ENCODE measurements at regions not wholly inside any gene's neighbourhood (a gene's known extent, or its start where the extent isn't known, plus 50 kb on each side); places are given as distances from the start of the nearest gene placed in this dataset.

- TF ChIP-seq CTCF (IDR thresholded peaks at IDR 0.05; ENCODE audit: low read length) (no peak), EZH2 (IDR thresholded peaks at IDR 0.05; ENCODE audit: borderline replicate concordance, low read length) (no peak)
- no peak overlapping the region for H3K9ac ChIP-seq (ENCODE audit: low read length)
- no peaks in the 10 kb centered on the region for H3F3A ChIP-seq (ENCODE audit: insufficient read depth, low read length)
- H3K27me3 ChIP-seq (ENCODE audit: insufficient read depth, low read length) = no peaks in the 10 kb centered on the region
- H3K4me2 ChIP-seq (ENCODE audit: low read length) = no peak overlapping the region
- H3K9me2 ChIP-seq (ENCODE audit: low read depth, low read length) = no peaks in the 10 kb centered on the region
- H3K79me2 ChIP-seq (ENCODE audit: insufficient read depth, low read length) = no peaks in the 10 kb centered on the region
- no peaks in the 10 kb centered on the region for H3K4me1 ChIP-seq (ENCODE audit: insufficient read depth, low read length, severe bottlenecking)
- no peaks in the 10 kb centered on the region for H4K20me1 ChIP-seq (ENCODE audit: insufficient read depth, low read length)
- H3K9me3 ChIP-seq (ENCODE audit: low read length) = no peaks in the 10 kb centered on the region
- H3K4me3 ChIP-seq (ENCODE audit: low read depth, low read length, poor library complexity, severe bottlenecking) = no peak overlapping the region
- H3K36me3 ChIP-seq (ENCODE audit: insufficient read depth, low read length) = no peaks in the 10 kb centered on the region
- H2AFZ ChIP-seq (ENCODE audit: low read length) = no peak overlapping the region
- no peak overlapping the region for H3K27ac ChIP-seq (ENCODE audit: low read depth, low read length, poor library complexity, severe bottlenecking)
Measured at GRCh38 chrX:113422323-113422722, 581.7 kb upstream of the AMOT start.

DNA sequence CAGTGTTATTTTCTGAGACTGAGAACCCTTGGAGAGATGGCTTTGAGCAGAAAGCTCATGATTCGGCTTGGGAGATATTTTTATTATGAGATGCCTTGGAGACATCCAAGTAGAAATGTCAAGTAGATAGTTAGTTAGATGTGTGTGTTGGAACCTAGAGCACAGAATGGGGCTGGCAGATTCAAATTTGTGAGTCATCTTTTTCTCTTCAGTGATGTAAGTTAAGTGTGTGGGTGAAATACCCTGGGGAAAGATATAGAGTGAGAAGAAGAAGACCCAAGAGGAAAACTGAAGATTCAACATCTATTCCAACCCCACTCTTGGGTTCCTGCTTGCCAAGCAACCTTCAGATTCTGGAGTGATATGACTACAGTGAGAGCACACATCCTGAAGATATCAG, 580.8 kb upstream of the AMOT start:
- Histone ChIP-seq H3K9ac (ENCODE audit: low read length) (no peak overlapping the region), H3F3A (ENCODE audit: insufficient read depth, low read length) (no peaks in the 10 kb centered on the region), H3K36me3 (ENCODE audit: insufficient read depth, low read length) (no peaks in the 10 kb centered on the region), H3K4me2 (ENCODE audit: low read length) (no peak overlapping the region), H3K27ac (ENCODE audit: low read depth, low read length, poor library complexity, severe bottlenecking) (no peak overlapping the region), H3K79me2 (ENCODE audit: insufficient read depth, low read length) (no peaks in the 10 kb centered on the region), H3K27me3 (ENCODE audit: insufficient read depth, low read length) (no peaks in the 10 kb centered on the region), H2AFZ (ENCODE audit: low read length) (no peak overlapping the region), H3K9me3 (ENCODE audit: low read length) (no peaks in the 10 kb centered on the region), H3K4me3 (ENCODE audit: low read depth, low read length, poor library complexity, severe bottlenecking) (no peak overlapping the region), H3K4me1 (ENCODE audit: insufficient read depth, low read length, severe bottlenecking) (no peaks in the 10 kb centered on the region), H3K9me2 (ENCODE audit: low read depth, low read length) (no peaks in the 10 kb centered on the region), H4K20me1 (ENCODE audit: insufficient read depth, low read length) (no peaks in the 10 kb centered on the region)
- TF ChIP-seq EZH2 (IDR thresholded peaks at IDR 0.05; ENCODE audit: borderline replicate concordance, low read length) (no peak), CTCF (IDR thresholded peaks at IDR 0.05; ENCODE audit: low read length) (no peak)

GRCh38 chrX:113412106-113412505, 571.5 kb upstream of the AMOT start:
- H3K27me3 ChIP-seq (ENCODE audit: insufficient read depth, low read length) = no peaks in the 10 kb centered on the region
- no peak overlapping the region for H3K4me2 ChIP-seq (ENCODE audit: low read length)
- no peak overlapping the region for H2AFZ ChIP-seq (ENCODE audit: low read length)
- no peaks in the 10 kb centered on the region for H3F3A ChIP-seq (ENCODE audit: insufficient read depth, low read length)
- no peaks in the 10 kb centered on the region for H3K4me1 ChIP-seq (ENCODE audit: insufficient read depth, low read length, severe bottlenecking)
- H3K9me3 ChIP-seq (ENCODE audit: low read length) = no peaks in the 10 kb centered on the region
- no peaks in the 10 kb centered on the region for H3K9me2 ChIP-seq (ENCODE audit: low read depth, low read length)
- no peak overlapping the region for H3K4me3 ChIP-seq (ENCODE audit: low read depth, low read length, poor library complexity, severe bottlenecking)
- no peaks in the 10 kb centered on the region for H4K20me1 ChIP-seq (ENCODE audit: insufficient read depth, low read length)
- H3K79me2 ChIP-seq (ENCODE audit: insufficient read depth, low read length) = no peaks in the 10 kb centered on the region
- TF ChIP-seq EZH2 (IDR thresholded peaks at IDR 0.05; ENCODE audit: borderline replicate concordance, low read length) (no peak), CTCF (IDR thresholded peaks at IDR 0.05; ENCODE audit: low read length) (no peak)
- H3K9ac ChIP-seq (ENCODE audit: low read length) = no peak overlapping the region
- H3K27ac ChIP-seq (ENCODE audit: low read depth, low read length, poor library complexity, severe bottlenecking) = no peak overlapping the region
- H3K36me3 ChIP-seq (ENCODE audit: insufficient read depth, low read length) = no peaks in the 10 kb centered on the region

Data from OCI-LY1 (cell line).